Suprapubic skin (tissue), 4 donors: ENCODE measurements at regions not wholly inside any gene's neighbourhood (a gene's known extent, or its start where the extent isn't known, plus 50 kb on each side); places are given as distances from the start of the nearest gene placed in this dataset.

Experiments
- EP300 ChIP-seq: sonication (generic); formaldehyde crosslinking; IDR thresholded peaks from one replicate; pipeline ENCODE4 v1.6.1; 2017; ENCODE audit warnings: antibody characterized with exemption
- POLR2A ChIP-seq, 2 donors: fragments of 450-650 bp; IDR thresholded peaks; one replicate each; pipeline ENCODE4 v1.6.1; 2017; ENCODE audit warnings: antibody characterized with exemption in 2 of 2, mild to moderate bottlenecking in 2 of 2, moderate library complexity in 2 of 2
- POLR2AphosphoS5 ChIP-seq, 3 donors: sonication (generic); formaldehyde crosslinking; IDR thresholded peaks; one replicate each; pipeline ENCODE4 v1.6.1; 2017; ENCODE audit warnings: antibody characterized with exemption in 3 of 3
- TF ChIP-seq, protein P1 (sequence below), 2 donors: fragments of 200-600 bp in 1 of 2; fragments of 450-650 bp in 1 of 2; sonication (generic) in 1 of 2; IDR thresholded peaks; one replicate each; pipeline ENCODE4 v1.5.1; 2016 to 2019; ENCODE audit warnings: antibody characterized with exemption in 2 of 2, mild to moderate bottlenecking in 1 of 2, moderate library complexity in 1 of 2

DNA sequence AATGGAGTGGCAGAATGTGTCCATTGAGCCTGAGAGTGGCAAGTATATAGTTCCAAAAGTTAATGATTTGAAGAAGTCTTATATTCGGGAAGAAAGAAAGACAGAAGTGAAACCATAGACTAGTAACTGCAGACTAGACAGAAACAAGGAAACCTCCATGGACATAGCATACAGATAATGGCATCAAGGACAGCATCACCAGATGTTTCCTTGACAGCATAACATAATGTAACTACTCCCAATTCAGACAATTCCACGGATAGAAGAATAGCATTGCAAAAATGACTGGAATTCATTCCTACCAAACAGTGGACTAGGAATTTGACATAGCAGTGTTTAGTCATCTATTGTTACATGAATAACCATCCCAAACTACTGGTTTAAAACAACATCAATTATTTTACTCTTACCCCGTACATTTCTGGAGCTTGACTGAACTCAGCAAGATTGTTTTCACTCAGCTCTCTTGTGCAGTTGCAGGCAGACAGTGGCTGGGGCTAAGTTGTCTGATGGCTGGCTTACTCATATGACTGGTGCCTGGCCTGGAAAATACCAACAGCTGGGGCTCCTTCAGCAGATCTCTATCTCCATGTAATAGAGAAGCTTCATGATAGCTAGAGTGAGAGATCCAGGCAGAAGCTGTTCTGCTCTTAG is 109.7 kb upstream of the GADL1 start:
- TF ChIP-seq, protein P1, sequence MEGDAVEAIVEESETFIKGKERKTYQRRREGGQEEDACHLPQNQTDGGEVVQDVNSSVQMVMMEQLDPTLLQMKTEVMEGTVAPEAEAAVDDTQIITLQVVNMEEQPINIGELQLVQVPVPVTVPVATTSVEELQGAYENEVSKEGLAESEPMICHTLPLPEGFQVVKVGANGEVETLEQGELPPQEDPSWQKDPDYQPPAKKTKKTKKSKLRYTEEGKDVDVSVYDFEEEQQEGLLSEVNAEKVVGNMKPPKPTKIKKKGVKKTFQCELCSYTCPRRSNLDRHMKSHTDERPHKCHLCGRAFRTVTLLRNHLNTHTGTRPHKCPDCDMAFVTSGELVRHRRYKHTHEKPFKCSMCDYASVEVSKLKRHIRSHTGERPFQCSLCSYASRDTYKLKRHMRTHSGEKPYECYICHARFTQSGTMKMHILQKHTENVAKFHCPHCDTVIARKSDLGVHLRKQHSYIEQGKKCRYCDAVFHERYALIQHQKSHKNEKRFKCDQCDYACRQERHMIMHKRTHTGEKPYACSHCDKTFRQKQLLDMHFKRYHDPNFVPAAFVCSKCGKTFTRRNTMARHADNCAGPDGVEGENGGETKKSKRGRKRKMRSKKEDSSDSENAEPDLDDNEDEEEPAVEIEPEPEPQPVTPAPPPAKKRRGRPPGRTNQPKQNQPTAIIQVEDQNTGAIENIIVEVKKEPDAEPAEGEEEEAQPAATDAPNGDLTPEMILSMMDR (IDR thresholded peaks at IDR 0.05), result no peak
- TF ChIP-seq POLR2A (IDR thresholded peaks at IDR 0.05) (no peak), POLR2AphosphoS5 (IDR thresholded peaks at IDR 0.05) (no peak), EP300 (no peak)
